ENCODE measurements at regions not wholly inside any gene's neighbourhood (a gene's known extent, or its start where the extent isn't known, plus 50 kb on each side); places are given as distances from the start of the nearest gene placed in this dataset.

GRCh38 chr13:63460462-63461090 is 2044.9 kb upstream of the PCDH20 start (continued):
- TF ChIP-seq ZBTB14 (CRISPR knock-in tag; IDR thresholded peaks at IDR 0.05) (no peak), JUN (CRISPR knock-in tag; IDR thresholded peaks at IDR 0.05) (no peak), BRD4 (CRISPR knock-in tag; IDR thresholded peaks at IDR 0.05) (no peak), RXRB (CRISPR knock-in tag; IDR thresholded peaks at IDR 0.05; ENCODE audit: borderline replicate concordance) (no peak), NFKBIZ (CRISPR knock-in tag; IDR thresholded peaks at IDR 0.05) (no peak)

- no TSS peak for BruUV-seq (replicated peaks)
- no peaks in the 10 kb centered on the region for H4K20me1 ChIP-seq (ENCODE audit: insufficient read depth, low read length)
- WGBS (ENCODE audit: low lambda C conversion rate): 30% methylated on average over 1 of the region's 1 CpG
- no peak overlapping the region for H3K4me3 ChIP-seq (replicated peaks in 1 of 3; ENCODE audit: insufficient read depth in 1 of 3, low read depth in 2 of 3, low read length in 3 of 3)
- H3K27me3 ChIP-seq (ENCODE audit: control insufficient read depth in 1 of 2, insufficient read depth in 2 of 2, low read length in 2 of 2): no peaks in the 10 kb centered on the region
- ATAC-seq: no peak
- TF ChIP-seq ZNF251 (CRISPR knock-in tag; IDR thresholded peaks at IDR 0.05): no peak
- no peak for TF ChIP-seq SKIL (CRISPR knock-in tag; IDR thresholded peaks at IDR 0.05; ENCODE audit: borderline replicate concordance)
- TF ChIP-seq ZKSCAN5 (CRISPR knock-in tag; IDR thresholded peaks at IDR 0.05): no peak
- intact Hi-C loops (cut with micrococcal nuclease; ENCODE audit: unreplicated experiment) (loop anchor here (5.0 kb wide), 1 partner anchor 1135 kb away; no protein-coding TSS in a partner anchor), in situ Hi-C loops (cut with HindIII; ENCODE audit: extremely low pct_ligation_motif_present, low pct_unique_long_range_greater_than_20kb) (no loop called here)
- ChIA-PET CTCF (ENCODE audit: low intra/inter-chr PET ratio, low total read pairs) (no interaction called here), POLR2A (no interaction called here)
- H3K9me3 ChIP-seq (ENCODE audit: low read length): no peaks in the 10 kb centered on the region
- no peak overlapping the region for H3K9ac ChIP-seq (ENCODE audit: insufficient read depth, low read depth, low read length)
- H3K4me1 ChIP-seq (ENCODE audit: insufficient read depth, low read length): no peaks in the 10 kb centered on the region
- H3K79me2 ChIP-seq (ENCODE audit: insufficient read depth, low read length): no peaks in the 10 kb centered on the region
- H3K27ac ChIP-seq (ENCODE audit: extremely low read length, insufficient read depth, low read length): no peak overlapping the region
- no peak for FAIRE-seq
- DNase-seq (ENCODE audit: low spot score): no peak
- H3K36me3 ChIP-seq (replicated peaks in 1 of 2; ENCODE audit: control insufficient read depth in 1 of 2, insufficient read depth in 2 of 2, low read length in 2 of 2): no peaks in the 10 kb centered on the region
- no peak overlapping the region for H2AFZ ChIP-seq (ENCODE audit: low read length)
- no peak overlapping the region for H3K4me2 ChIP-seq (ENCODE audit: low read depth, low read length)
Measured at GRCh38 chr13:63457186-63457585, 2041.5 kb upstream of the PCDH20 start.
